Muscle layer of duodenum (tissue), 2 donors: ENCODE measurements at regions not wholly inside any gene's neighbourhood (a gene's known extent, or its start where the extent isn't known, plus 50 kb on each side); places are given as distances from the start of the nearest gene placed in this dataset.
"Not testable (repeated sequence)": the region's sequence is repeated elsewhere in the genome, so short reads cannot be mapped to it uniquely, and the experiment has no call there.

Experiments
- H3K27ac ChIP-seq: one replicate; pipeline ENCODE4 v1.7.0; 2013; ENCODE audit warnings: mild to moderate bottlenecking, low read length
- H3K27me3 ChIP-seq: one replicate; pipeline ENCODE4 v1.7.0; 2013; ENCODE audit warnings: low read depth, mild to moderate bottlenecking, control low read depth, low read length
- H3K36me3 ChIP-seq, 2 donors: one replicate each; pipeline ENCODE4 v1.7.0; 2013; ENCODE audit warnings: low read length in 2 of 2, control low read depth in 1 of 2, mild to moderate bottlenecking in 1 of 2; ENCODE audit not compliant: insufficient read depth in 2 of 2, control insufficient read depth in 1 of 2
- H3K4me1 ChIP-seq, 2 donors: one replicate each; pipeline ENCODE4 v1.7.0; 2013; ENCODE audit warnings: low read length in 2 of 2, mild to moderate bottlenecking in 2 of 2, control low read depth in 1 of 2, moderate library complexity in 1 of 2; ENCODE audit not compliant: insufficient read depth in 2 of 2, control insufficient read depth in 1 of 2
- H3K4me3 ChIP-seq, 2 donors: one replicate each; pipeline ENCODE4 v1.7.0; 2013; ENCODE audit warnings: low read length in 2 of 2, low read depth in 1 of 2, mild to moderate bottlenecking in 1 of 2
- H3K9me3 ChIP-seq, 2 donors: one replicate each; pipeline ENCODE4 v1.7.0; 2013; ENCODE audit warnings: low read length in 2 of 2, control low read depth in 1 of 2, mild to moderate bottlenecking in 1 of 2; ENCODE audit not compliant: control insufficient read depth in 1 of 2
- donor health status: healthy.

DNA sequence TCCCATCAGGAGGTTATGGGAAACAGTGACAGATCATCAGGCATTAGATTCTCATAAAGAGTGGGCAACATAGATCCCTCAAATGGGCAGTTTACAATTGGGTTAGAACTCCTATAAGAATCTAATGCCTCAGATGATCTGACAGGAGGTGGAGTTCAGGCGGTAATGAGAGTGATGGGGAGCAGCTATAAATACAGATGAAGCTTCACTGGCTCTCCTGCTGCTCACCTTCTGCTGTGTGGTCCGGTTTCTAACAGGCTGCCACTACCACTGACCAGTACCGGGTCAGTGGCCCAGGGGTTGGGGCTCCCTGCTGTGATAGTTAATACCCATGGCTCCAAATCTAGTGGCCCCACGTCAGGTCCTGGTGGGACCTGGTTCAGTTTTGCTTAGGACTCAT is 135.7 kb downstream of the OR2B2 start:
- Histone ChIP-seq H3K4me1 (peaks cover 0 to 6% of the 10 kb centered on the region in 2 donors), H3K9me3 (no peaks in the 10 kb centered on the region), H3K27ac (no peak overlapping the region), H3K27me3 (no peaks in the 10 kb centered on the region), H3K4me3 (no peak overlapping the region), H3K36me3 (no peaks in the 10 kb centered on the region)

- no peak overlapping the region for H3K27ac ChIP-seq
- no peak overlapping the region for H3K4me3 ChIP-seq
- H3K36me3 ChIP-seq, result no peaks in the 10 kb centered on the region
- H3K9me3 ChIP-seq, result no peaks in the 10 kb centered on the region
- peaks cover 0 to 6% of the 10 kb centered on the region in 2 donors for H3K4me1 ChIP-seq
- no peaks in the 10 kb centered on the region for H3K27me3 ChIP-seq
These were observed 136.4 kb downstream of the OR2B2 start for GRCh38 chr6:27775796-27776184.

- H3K27me3 ChIP-seq, H3K27ac ChIP-seq, H3K36me3 ChIP-seq, H3K4me1 ChIP-seq, H3K9me3 ChIP-seq, H3K4me3 ChIP-seq: not testable (repeated sequence)
These were observed 136.9 kb downstream of the OR2B2 start for GRCh38 chr6:27775138-27775795.

DNA sequence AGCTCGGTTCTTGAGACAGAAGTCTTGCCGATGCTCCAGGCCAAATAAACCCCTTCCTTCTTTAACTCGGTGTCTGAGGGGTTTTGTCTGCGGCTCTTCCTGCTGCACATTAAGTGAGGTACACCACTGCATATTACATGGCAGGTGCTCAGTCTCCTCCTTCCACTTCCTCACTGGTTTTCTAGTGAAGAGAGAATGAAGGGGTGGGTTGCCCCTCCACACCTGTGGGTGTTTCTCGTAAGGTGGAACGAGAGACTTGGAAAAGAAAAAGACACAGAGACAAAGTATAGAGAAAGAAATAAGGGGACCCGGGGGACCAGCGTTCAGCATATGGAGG is 138.0 kb downstream of the OR2B2 start:
- H3K9me3 ChIP-seq, H3K27ac ChIP-seq, H3K4me3 ChIP-seq, H3K36me3 ChIP-seq, H3K27me3 ChIP-seq, H3K4me1 ChIP-seq: not testable (repeated sequence)

GRCh38 chr6:27773542-27774263 is 138.5 kb downstream of the OR2B2 start:
- H3K27ac ChIP-seq, H3K27me3 ChIP-seq, H3K4me1 ChIP-seq, H3K4me3 ChIP-seq, H3K9me3 ChIP-seq, H3K36me3 ChIP-seq: not testable (repeated sequence)

DNA sequence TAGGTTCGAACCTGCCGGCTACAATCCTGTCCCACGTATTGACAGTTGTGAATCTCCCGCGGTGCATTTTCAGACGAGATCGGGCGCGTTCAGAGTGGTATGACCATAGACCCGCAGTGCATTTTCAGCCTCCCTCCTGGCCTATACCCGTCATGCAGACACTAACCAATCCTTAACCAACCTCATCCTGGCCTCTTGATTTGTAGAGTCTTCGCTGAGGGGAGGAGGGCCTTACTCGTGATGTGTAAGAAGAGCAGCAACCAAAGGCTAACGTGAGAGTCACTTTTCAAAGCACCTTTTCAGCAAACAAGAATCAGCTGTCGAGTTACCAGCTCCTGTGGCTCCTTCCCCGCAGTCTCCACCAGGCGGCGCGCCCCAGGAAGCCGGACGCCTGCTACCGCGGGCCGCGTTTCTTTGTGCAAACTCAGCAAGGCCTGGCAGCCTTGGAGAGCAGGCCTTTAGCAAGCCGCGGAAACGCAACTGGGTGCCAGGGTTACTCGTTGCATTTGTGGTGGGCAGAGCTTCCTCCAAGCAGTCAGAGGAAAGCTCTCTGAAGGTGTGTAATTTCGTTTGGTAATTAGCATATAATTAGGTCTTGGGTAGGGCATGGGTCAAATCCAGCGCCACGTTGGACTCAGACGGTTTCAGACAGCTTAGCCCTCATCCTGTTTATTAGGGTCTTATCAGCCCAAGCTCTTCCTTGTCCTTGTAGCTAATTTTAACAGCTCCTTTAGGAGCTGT is 139.8 kb downstream of the OR2B2 start:
- Histone ChIP-seq H3K4me1 (peaks cover 0 to 6% of the 10 kb centered on the region in 2 donors), H3K36me3 (no peaks in the 10 kb centered on the region), H3K27me3 (no peaks in the 10 kb centered on the region), H3K9me3 (no peaks in the 10 kb centered on the region), H3K27ac (no peak overlapping the region), H3K4me3 (peak overlapping the region in 1 of 2 donors; percentile 33)

- Histone ChIP-seq H3K9me3 (no peaks in the 10 kb centered on the region), H3K4me1 (peaks cover 0 to 6% of the 10 kb centered on the region in 2 donors), H3K4me3 (no peak overlapping the region), H3K27me3 (no peaks in the 10 kb centered on the region), H3K36me3 (no peaks in the 10 kb centered on the region), H3K27ac (no peak overlapping the region)
These were observed 141.0 kb downstream of the OR2B2 start for GRCh38 chr6:27771235-27771634.

DNA sequence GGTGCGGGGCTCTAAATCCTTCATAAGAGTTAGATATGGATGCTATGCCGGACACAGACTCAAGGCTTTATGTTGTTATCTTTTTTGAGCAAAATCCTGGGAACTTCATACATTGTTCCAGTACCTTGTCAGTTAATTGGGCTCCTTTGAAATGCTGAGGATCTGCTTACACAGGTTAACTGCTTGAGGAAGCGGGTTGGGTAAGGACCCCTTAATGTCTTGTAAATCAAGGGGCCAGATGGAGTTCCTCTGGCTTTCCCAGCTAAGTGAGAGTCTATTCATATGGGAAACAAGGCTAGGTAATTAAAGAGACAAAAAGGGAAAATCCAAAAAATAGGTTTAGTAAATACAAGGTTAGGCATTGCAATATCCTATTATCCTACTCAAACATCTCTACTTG is 141.5 kb downstream of the OR2B2 start:
- no peaks in the 10 kb centered on the region for H3K27me3 ChIP-seq

GRCh38 chr6:27768556-27768955 is 143.6 kb downstream of the OR2B2 start:
- H3K27ac ChIP-seq, result no peak overlapping the region
- no peaks in the 10 kb centered on the region for H3K36me3 ChIP-seq
- no peaks in the 10 kb centered on the region for H3K27me3 ChIP-seq
- H3K9me3 ChIP-seq, result no peaks in the 10 kb centered on the region
- H3K4me3 ChIP-seq, result no peak overlapping the region
- peaks cover 0 to 6% of the 10 kb centered on the region in 2 donors for H3K4me1 ChIP-seq

More for the DNA sequence above, 141.5 kb downstream of the OR2B2 start:
- no peaks in the 10 kb centered on the region for H3K9me3 ChIP-seq
- no peak overlapping the region for H3K27ac ChIP-seq
- no peaks in the 10 kb centered on the region for H3K36me3 ChIP-seq
- peaks cover 0 to 6% of the 10 kb centered on the region in 2 donors for H3K4me1 ChIP-seq
- no peak overlapping the region for H3K4me3 ChIP-seq

GRCh38 chr6:27767851-27768250 is 144.3 kb downstream of the OR2B2 start:
- H3K4me3 ChIP-seq, result no peak overlapping the region
- no peaks in the 10 kb centered on the region for H3K36me3 ChIP-seq
- H3K9me3 ChIP-seq, result no peaks in the 10 kb centered on the region
- no peaks in the 10 kb centered on the region for H3K27me3 ChIP-seq
- H3K27ac ChIP-seq, result no peak overlapping the region
- H3K4me1 ChIP-seq, result peaks cover 0 to 6% of the 10 kb centered on the region in 2 donors

GRCh38 chr6:27766405-27766804 is 145.8 kb downstream of the OR2B2 start:
- H3K36me3 ChIP-seq, result no peaks in the 10 kb centered on the region
- no peak overlapping the region for H3K4me3 ChIP-seq
- no peaks in the 10 kb centered on the region for H3K27me3 ChIP-seq

More at GRCh38 chr6:27766405-27766804, 145.8 kb downstream of the OR2B2 start:
- no peaks in the 10 kb centered on the region for H3K4me1 ChIP-seq
- H3K9me3 ChIP-seq, result no peaks in the 10 kb centered on the region
- no peak overlapping the region for H3K27ac ChIP-seq
